NCI-H1092 treated with DMSO at 0.1 percent for 48 hours (cell line): ENCODE measurements at regions not wholly inside any gene's neighbourhood (a gene's known extent, or its start where the extent isn't known, plus 50 kb on each side); places are given as distances from the start of the nearest gene placed in this dataset.

Experiments used
- DNase-seq: peaks from one replicate; lab custom pipeline; 2025; lab: John Stamatoyannopoulos, UW

DNA sequence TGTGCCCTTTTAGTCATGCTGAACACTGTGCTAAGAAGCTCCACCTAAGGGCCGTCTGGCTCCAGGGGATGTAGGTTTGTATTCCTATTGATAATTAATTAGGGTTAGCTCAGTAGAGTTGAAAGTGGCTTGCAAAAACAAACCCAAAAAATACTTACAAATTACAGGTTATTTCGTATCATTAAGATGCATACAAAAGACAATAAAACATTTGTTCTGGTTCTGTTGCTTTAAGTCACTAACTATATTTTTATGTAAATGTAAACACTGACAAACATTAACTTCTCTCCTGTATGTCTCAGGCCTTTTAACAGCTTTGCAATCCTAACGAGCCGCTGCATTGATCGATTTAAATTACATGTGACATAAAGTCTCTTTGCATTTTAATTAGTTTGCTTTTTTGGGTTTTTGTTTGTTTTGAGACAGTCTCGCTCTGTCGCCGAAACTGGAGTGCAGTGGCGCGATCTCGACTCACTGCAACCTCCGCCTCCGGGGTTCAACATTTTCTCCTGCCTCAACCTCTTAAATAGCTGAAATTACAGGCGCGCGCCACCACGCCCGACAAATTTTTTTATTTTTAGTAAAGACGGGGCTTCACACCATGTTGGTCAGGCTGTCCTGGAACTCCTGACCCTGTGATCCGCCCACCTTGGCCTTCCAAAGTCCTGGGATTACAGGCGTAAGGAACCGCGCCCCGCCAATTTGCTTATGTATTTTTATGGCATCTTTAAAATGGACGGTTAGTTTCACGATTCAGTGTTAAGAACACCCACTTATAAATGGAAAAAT is 110.9 kb downstream of the HFE start:
- peak; percentile 70 for DNase-seq

DNA sequence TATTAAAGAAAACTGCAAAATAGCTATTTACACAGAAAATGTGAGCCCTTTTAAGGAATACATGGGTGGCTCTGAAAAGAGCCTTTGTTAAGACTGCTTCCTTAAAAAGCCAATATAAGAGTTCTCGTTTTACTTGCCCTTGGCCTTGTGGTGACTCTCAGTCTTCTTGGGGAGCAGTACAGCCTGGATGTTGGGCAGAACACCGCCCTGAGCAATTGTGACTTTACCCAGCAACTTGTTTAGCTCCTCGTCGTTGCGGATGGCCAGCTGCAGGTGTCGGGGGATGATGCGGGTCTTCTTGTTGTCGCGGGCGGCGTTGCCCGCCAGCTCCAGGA is 111.5 kb downstream of the HFE start:
- DNase-seq = peak; percentile 69

DNA sequence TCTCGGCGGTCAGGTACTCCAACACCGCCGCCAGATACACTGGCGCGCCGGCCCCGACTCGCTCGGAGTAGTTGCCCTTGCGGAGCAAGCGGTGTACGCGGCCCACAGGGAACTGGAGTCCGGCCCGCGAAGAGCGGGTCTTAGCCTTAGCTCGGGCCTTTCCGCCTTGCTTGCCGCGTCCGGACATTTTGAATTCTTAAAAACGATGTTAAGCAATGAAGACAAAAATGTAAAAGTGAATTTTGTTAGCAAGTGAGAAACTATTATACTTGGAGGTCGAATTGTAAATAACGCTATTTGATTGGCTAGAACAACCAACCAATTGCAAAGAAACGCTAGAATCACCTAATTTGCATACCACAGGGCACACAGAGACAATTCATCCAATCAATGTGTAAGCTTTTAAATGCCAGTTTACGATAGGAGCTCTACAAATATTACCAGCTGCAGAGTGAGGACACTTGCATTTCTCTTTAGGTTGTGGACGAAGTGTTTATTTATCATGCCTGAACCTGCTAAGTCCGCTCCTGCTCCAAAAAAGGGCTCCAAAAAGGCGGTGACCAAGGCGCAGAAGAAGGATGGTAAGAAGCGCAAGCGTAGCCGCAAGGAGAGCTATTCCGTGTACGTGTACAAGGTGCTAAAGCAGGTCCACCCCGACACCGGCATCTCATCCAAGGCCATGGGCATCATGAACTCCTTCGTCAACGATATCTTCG is 112.0 kb downstream of the HFE start:
- DNase-seq = peak; percentile 93

DNA sequence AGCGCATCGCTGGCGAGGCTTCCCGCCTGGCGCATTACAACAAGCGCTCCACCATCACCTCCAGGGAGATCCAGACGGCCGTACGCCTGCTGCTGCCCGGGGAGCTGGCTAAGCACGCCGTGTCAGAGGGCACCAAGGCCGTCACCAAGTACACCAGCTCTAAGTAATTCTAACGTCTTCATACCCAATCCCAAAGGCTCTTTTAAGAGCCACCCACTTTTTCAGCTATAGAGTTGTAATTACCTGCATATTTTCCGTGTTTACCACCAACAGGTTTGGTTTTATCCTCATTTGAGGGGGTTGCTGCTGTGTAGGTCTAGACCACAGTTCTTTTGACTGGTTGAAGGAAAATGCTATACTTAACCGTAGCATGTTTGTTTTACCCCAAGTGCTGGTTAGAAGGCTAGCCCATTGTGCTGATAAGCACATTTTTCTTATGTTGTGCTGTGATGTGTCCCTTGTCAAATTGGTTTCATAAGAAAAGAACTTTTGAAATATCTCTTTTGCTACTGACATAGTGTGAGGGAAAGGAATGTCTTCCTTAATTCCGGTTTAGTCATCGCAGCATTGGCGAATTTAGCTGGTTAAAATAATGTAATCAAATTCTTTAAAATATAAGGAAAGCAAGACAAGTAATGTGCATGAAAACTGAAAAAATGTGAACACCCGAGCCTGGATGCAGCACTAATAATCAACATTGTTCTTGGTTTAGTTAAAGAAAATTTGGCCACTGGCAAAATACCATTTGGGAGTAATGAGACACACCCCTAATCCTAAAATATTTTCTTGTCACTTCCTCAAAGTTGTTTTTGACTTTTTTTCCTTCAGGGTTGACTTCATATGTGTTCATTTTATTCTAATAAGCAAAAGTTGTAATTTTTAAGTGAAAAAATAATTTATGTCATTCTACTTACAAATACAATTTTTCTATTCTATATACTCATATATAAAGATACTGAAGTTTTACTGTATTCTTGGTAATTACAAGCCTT is 112.8 kb downstream of the HFE start:
- DNase-seq = no peak

DNA sequence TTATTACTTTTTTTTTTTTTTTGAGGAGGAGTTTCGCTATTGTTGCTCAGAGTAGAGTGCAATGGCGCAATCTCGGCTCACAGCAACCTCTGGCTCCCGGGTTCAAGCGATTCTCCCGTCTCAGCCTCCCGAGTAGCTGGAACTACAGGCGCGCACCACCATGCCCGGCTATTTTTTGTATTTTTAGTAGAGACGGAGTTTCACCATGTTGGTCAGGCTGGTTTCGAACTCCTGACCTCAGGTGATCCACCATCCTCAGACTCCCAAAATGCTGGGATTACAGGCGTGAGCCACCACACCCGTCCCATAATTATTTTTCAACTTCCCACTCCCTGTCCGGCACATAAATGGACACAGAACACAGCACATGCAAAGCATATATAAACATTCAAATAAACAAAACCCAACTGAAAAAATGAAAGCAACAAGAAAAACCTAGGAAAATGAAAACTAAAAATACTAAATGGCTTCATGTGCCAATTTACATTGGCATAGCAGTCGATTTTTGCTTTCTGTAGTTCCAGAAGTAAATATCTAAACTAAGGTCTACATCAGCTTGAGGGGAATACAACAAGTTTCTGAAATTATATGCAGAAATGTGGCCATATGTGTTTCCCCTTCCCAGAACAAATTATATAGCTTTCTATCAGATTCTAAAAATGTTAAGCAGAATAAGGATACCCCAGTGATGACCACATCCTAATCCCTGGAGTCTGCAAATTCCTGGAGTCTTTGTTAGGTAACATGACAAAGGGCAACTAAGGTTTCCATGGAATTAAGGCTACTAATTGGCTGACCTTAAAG is 113.9 kb downstream of the HFE start:
- DNase-seq = no peak

GRCh38 chr6:26202201-26202611 is 115.0 kb downstream of the HFE start:
- DNase-seq = no peak

- no peak for DNase-seq
These were observed 115.8 kb downstream of the HFE start for GRCh38 chr6:26202811-26203583.

GRCh38 chr6:26204332-26205160 is 117.3 kb downstream of the HFE start:
- DNase-seq = peak; percentile 93

- DNase-seq = peak; percentile 44
These were observed 118.0 kb downstream of the HFE start for GRCh38 chr6:26205161-26205624.

DNA sequence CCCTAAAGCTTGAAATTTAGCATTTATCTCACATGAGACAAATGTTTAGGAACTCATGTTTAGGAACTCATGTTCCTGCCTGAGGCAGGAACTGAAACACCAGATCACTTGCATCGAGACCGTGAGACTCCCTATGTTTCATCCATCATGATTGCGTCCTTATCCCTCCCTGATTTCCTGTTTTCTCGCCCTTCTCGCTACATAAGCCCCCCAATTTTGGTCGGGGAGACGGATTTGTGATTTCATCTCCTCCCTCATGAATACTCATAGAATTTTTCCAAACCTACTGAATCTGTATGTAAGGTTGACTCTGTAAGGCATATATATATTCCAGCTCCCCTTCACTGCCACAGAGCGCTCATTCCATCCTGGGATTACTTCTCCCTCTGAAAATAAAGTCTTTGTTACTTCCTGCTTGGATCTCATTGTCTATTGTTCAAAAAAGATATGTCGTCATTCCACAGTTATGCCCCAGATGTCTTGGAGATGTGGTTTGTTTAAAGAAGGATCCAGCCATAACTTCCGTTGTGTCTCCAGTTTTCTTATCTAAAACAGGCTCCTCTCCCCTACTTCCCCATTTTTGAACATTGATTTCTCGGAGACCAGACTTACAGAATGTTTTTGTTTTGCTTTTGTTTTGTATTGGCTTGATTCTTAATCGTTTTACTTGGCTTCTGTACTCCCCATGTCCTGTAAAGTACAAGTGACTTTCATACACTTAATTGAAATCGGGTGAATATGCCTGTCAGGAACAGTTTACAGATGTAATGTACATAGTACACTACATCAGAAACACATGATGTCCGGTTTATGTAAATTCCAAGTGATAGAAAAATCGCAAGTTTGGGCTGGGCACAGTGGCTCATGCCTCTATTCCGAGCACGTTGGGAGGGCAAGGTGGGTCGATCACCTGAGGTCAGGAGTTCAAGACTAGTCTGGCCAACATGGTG is 118.7 kb downstream of the HFE start:
- DNase-seq = peak; percentile 40

DNA sequence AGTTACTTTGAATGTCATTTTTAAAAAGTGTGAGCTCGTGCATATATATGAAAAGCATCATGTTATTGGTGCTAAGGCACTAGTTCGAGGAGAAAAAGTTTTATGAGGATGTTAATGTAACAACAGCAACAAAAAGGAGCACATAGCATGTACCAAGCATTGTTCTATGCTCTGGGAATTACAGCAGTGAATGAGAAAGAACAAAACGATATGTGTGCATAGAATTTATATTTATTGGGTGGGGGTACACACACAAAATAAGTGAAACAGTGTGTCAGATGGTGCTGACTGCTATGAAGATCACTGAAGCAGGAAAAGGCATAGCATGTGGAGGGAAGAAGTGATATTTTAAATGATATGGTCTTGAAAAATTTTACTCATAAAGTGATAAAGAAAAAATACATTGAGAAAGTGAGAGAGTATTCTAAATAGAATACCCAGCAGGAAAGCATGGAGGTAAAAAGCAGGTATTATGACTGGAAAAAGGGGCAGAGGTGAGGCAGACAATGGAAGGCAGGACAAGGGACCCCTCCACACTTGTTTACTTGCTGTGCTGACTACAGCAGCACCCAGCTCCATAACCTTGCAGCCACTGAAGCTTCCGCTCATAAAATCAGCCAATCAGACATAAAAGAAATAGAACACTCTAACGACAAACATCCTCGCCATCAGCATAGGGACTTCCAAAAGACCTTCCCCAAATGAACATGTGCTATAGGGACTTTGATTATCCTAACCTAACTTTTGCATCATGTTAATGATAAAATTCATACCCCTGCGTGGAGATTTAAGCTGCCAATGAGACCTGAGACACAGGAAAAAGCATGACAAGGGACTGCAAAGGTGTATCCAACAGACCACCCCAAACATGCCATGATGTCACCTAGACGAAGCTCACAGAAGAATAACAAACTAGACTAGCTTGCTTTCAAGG is 119.9 kb downstream of the HFE start:
- DNase-seq = no peak

- no peak for DNase-seq
These were observed 124.7 kb downstream of the HFE start for GRCh38 chr6:26211963-26212362.

- no peak for DNase-seq
These were observed 126.3 kb downstream of the HFE start for GRCh38 chr6:26213334-26214075.

DNA sequence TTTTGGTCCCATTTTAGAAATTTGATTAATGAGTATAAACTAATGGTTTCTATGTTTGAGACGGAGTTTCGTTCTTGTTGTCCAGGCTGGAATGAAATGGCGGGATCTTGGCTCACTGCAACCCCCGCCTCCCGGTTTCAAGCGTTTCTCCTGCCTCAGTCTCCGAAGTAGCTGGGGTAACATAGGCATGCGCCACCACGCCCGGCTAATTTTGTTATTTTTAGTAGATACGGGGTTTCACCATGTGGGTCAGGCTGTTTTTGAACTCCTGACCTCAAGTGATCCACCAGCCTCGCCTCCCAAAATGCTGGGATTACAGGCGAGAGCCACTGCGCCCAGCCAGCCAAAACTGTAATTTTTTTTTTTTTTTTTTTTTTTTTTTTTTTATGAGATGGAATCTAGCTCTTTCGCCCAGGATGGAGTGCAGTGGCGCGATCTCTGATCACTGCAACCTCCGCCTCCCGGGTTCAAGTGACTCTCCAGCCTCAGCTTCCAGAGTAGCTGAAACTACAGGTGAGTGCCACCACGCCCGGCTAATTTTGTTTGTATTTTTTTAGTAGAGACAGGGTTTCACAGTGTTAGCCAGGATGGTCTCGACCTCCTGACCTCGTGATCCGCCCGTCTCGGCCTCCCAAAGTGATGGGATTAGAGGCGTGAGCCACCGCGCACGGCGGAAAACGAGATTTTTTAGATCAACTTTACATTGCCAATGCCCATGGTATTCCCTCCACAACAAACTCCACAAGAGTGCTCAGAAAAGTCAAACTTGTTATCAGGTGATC is 127.8 kb downstream of the HFE start:
- DNase-seq = no peak

GRCh38 chr6:26215585-26216358 is 128.5 kb downstream of the HFE start:
- peak; percentile 7 for DNase-seq
